GM12878 (cell line): ENCODE measurements at regions not wholly inside any gene's neighbourhood (a gene's known extent, or its start where the extent isn't known, plus 50 kb on each side); places are given as distances from the start of the nearest gene placed in this dataset.

Source experiments
- BRCA1 ChIP-seq: IDR thresholded peaks from 2 replicates; pipeline ENCODE4 v1.6.1; 2011; ENCODE audit warnings: low read depth, low read length, improper control_type of control experiment
- EZH2 ChIP-seq: IDR thresholded peaks from 2 replicates; pipeline ENCODE4 v1.6.1; 2012; ENCODE audit warnings: low read depth, mild to moderate bottlenecking, control low read depth, inconsistent platforms, low read length, borderline replicate concordance; ENCODE audit not compliant: control insufficient read depth
- FOXK2 ChIP-seq: fragments of 450-650 bp; IDR thresholded peaks from 2 replicates; pipeline ENCODE4 v1.6.1; 2017; ENCODE audit warnings: mild to moderate bottlenecking, moderate library complexity
- FOXM1 ChIP-seq: IDR thresholded peaks from 2 replicates; pipeline ENCODE4 v1.6.1; 2012; ENCODE audit warnings: low read depth, mild to moderate bottlenecking, inconsistent platforms, low read length, moderate library complexity
- MXI1 ChIP-seq: fragments of 150-350 bp; IDR thresholded peaks from 2 replicates; pipeline ENCODE4 v1.6.1; 2011; ENCODE audit warnings: low read depth, mild to moderate bottlenecking, inconsistent platforms, low read length, improper control_type of control experiment
- POLR2A ChIP-seq: IDR thresholded peaks from 2 replicates; pipeline ENCODE4 v1.6.1; 2011; ENCODE audit warnings: low read depth, mild to moderate bottlenecking, low read length
- RB1 ChIP-seq: fragments of 450-650 bp; formaldehyde crosslinking; IDR thresholded peaks from 2 replicates; pipeline ENCODE4 v1.6.1; 2017; ENCODE audit warnings: mild to moderate bottlenecking, borderline replicate concordance
- YBX1 ChIP-seq: fragments of 450-650 bp; IDR thresholded peaks from 2 replicates; pipeline ENCODE4 v1.6.1; 2016; ENCODE audit warnings: antibody characterized with exemption
- TF ChIP-seq, protein P1 (sequence below), 3 experiments: IDR thresholded peaks in 2 of 3; conservative IDR thresholded peaks in 1 of 3; 2 replicates each; pipeline ENCODE4 v1.5.1; 2011; ENCODE audit warnings: low read depth in 3 of 3, low read length in 3 of 3, mild to moderate bottlenecking in 3 of 3, control low read depth in 2 of 3, moderate library complexity in 2 of 3, inconsistent platforms in 1 of 3, mixed read lengths in 1 of 3; ENCODE audit not compliant: control insufficient read depth in 2 of 3, insufficient read depth in 1 of 3; ENCODE audit errors: extremely low read depth in 1 of 3
- TF ChIP-seq, protein P2 (sequence below): IDR thresholded peaks from 2 replicates; pipeline ENCODE4 v1.6.1; 2012; ENCODE audit warnings: mild to moderate bottlenecking, low read depth, low read length

DNA sequence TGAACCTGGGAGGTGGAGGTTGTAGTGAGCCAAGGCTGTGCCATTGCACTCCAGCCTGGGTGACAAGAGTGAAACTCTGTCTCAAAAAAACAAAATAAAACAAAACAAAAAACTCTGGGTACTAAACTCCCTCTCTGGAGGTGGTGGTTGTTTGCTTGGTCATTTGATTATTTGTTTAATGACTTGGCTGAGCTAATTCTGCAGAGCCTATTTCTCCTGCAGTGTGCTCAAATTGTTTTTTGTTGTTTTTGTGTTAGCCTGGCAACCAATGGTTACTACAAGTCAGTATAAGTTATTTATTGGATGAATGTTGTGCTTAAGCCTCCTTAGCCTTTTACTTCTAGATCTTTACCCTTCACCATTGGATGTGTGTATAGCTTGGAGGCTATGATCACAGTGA is 387.5 kb downstream of the ADCYAP1 start:
- TF ChIP-seq, protein P1, sequence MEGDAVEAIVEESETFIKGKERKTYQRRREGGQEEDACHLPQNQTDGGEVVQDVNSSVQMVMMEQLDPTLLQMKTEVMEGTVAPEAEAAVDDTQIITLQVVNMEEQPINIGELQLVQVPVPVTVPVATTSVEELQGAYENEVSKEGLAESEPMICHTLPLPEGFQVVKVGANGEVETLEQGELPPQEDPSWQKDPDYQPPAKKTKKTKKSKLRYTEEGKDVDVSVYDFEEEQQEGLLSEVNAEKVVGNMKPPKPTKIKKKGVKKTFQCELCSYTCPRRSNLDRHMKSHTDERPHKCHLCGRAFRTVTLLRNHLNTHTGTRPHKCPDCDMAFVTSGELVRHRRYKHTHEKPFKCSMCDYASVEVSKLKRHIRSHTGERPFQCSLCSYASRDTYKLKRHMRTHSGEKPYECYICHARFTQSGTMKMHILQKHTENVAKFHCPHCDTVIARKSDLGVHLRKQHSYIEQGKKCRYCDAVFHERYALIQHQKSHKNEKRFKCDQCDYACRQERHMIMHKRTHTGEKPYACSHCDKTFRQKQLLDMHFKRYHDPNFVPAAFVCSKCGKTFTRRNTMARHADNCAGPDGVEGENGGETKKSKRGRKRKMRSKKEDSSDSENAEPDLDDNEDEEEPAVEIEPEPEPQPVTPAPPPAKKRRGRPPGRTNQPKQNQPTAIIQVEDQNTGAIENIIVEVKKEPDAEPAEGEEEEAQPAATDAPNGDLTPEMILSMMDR (IDR thresholded peaks at IDR 0.05 in 2 of 3, conservative IDR thresholded peaks at IDR 0.05 in 1 of 3; ENCODE audit: control insufficient read depth in 2 of 3, extremely low read depth in 1 of 3, insufficient read depth in 1 of 3, low read depth in 3 of 3, low read length in 3 of 3): no peak
- TF ChIP-seq BRCA1 (no peak), EZH2 (no peak), YBX1 (no peak), RB1 (no peak), FOXK2 (no peak), FOXM1 (no peak), MXI1 (no peak), POLR2A (no peak)
- TF ChIP-seq, protein P2, sequence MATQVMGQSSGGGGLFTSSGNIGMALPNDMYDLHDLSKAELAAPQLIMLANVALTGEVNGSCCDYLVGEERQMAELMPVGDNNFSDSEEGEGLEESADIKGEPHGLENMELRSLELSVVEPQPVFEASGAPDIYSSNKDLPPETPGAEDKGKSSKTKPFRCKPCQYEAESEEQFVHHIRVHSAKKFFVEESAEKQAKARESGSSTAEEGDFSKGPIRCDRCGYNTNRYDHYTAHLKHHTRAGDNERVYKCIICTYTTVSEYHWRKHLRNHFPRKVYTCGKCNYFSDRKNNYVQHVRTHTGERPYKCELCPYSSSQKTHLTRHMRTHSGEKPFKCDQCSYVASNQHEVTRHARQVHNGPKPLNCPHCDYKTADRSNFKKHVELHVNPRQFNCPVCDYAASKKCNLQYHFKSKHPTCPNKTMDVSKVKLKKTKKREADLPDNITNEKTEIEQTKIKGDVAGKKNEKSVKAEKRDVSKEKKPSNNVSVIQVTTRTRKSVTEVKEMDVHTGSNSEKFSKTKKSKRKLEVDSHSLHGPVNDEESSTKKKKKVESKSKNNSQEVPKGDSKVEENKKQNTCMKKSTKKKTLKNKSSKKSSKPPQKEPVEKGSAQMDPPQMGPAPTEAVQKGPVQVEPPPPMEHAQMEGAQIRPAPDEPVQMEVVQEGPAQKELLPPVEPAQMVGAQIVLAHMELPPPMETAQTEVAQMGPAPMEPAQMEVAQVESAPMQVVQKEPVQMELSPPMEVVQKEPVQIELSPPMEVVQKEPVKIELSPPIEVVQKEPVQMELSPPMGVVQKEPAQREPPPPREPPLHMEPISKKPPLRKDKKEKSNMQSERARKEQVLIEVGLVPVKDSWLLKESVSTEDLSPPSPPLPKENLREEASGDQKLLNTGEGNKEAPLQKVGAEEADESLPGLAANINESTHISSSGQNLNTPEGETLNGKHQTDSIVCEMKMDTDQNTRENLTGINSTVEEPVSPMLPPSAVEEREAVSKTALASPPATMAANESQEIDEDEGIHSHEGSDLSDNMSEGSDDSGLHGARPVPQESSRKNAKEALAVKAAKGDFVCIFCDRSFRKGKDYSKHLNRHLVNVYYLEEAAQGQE: no peak
